HEK293 (cell line): ENCODE measurements at regions not wholly inside any gene's neighbourhood (a gene's known extent, or its start where the extent isn't known, plus 50 kb on each side); places are given as distances from the start of the nearest gene placed in this dataset.

Source experiments
- CTCF ChIA-PET: fragments of 350-600 bp; formaldehyde crosslinking; extraction: SDS; loops from one replicate; lab custom pipeline; 2021; ENCODE audit warnings: antibody characterized with exemption; lab: Yijun Ruan, JAX
- POLR2A ChIA-PET: fragments of 300-600 bp; formaldehyde crosslinking; extraction: SDS; loops from one replicate; lab custom pipeline; 2020; ENCODE audit warnings: antibody characterized with exemption, inconsistent platforms; lab: Yijun Ruan, JAX
- H3K27ac ChIP-seq: fragments of 200-500 bp; sonication (Bioruptor generic); 2 replicates; pipeline ENCODE4 v1.5.1; 2014; ENCODE audit warnings: low read depth, low read length, control low read depth, inconsistent platforms; ENCODE audit errors: extremely low read depth
- H3K36me3 ChIP-seq, 2 experiments: fragments of 200-500 bp in 1 of 2; sonication (Bioruptor generic) in 1 of 2; 1 replicate in 1 of 2; 2 replicates in 1 of 2; pipeline ENCODE4 v1.5.1; 2014 to 2017; ENCODE audit warnings: inconsistent platforms in 2 of 2, low read length in 2 of 2; ENCODE audit not compliant: control insufficient read depth in 2 of 2, insufficient read depth in 1 of 2
- H3K4me1 ChIP-seq: fragments of 200-500 bp; sonication (Bioruptor generic); 2 replicates; pipeline ENCODE4 v1.5.1; 2014; ENCODE audit warnings: mild to moderate bottlenecking, low read length, inconsistent platforms; ENCODE audit not compliant: control insufficient read depth, insufficient read depth
- H3K4me3 ChIP-seq: 2 replicates; pipeline ENCODE4 v1.5.1; 2011; ENCODE audit warnings: low read depth, mild to moderate bottlenecking, control low read depth, low read length, moderate library complexity
- H3K9me3 ChIP-seq: fragments of 200-500 bp; sonication (Bioruptor generic); 2 replicates; pipeline ENCODE4 v1.5.1; 2014; ENCODE audit warnings: low read depth, low read length, inconsistent platforms; ENCODE audit not compliant: control insufficient read depth, insufficient read depth
- FEZF1 ChIP-seq: fragments of 450-650 bp; formaldehyde crosslinking; IDR thresholded peaks from 2 replicates; pipeline ENCODE4 v1.5.1; 2016; ENCODE audit warnings: missing biosample characterization, missing genetic modification characterization
- SP2 ChIP-seq: fragments of 450-650 bp; formaldehyde crosslinking; IDR thresholded peaks from 2 replicates; pipeline ENCODE4 v1.5.1; 2016; ENCODE audit warnings: missing biosample characterization, missing genetic modification characterization
- TCF7L2 ChIP-seq: IDR thresholded peaks from 2 replicates; pipeline ENCODE4 v1.6.1; 2011; ENCODE audit warnings: low read depth, mild to moderate bottlenecking, inconsistent platforms, low read length, moderate library complexity, borderline replicate concordance
- ZBTB20 ChIP-seq: fragments of 450-650 bp; formaldehyde crosslinking; IDR thresholded peaks from 2 replicates; pipeline ENCODE4 v1.5.1; 2016; ENCODE audit warnings: missing biosample characterization, missing genetic modification characterization
- ZFHX2 ChIP-seq: fragments of 450-650 bp; formaldehyde crosslinking; conservative IDR thresholded peaks from 2 replicates; pipeline ENCODE4 v1.5.1; 2016; ENCODE audit warnings: missing biosample characterization, missing genetic modification characterization
- ZFP69B ChIP-seq: fragments of 450-650 bp; formaldehyde crosslinking; IDR thresholded peaks from 2 replicates; pipeline ENCODE4 v1.5.1; 2016; ENCODE audit warnings: missing biosample characterization, missing genetic modification characterization
- ZNF174 ChIP-seq: fragments of 450-650 bp; formaldehyde crosslinking; IDR thresholded peaks from 2 replicates; pipeline ENCODE4 v1.5.0; 2017; ENCODE audit warnings: missing biosample characterization, mild to moderate bottlenecking, missing genetic modification characterization
- ZNF350 ChIP-seq: fragments of 450-650 bp; formaldehyde crosslinking; IDR thresholded peaks from 2 replicates; pipeline ENCODE4 v1.5.0; 2017; ENCODE audit warnings: missing biosample characterization, mild to moderate bottlenecking, missing genetic modification characterization
- ZNF37A ChIP-seq: fragments of 450-650 bp; IDR thresholded peaks from 2 replicates; pipeline ENCODE4 v1.5.1; 2018; ENCODE audit warnings: missing biosample characterization, missing genetic modification characterization
- ZNF544 ChIP-seq: fragments of 450-650 bp; formaldehyde crosslinking; IDR thresholded peaks from 2 replicates; pipeline ENCODE4 v1.5.0; 2017; ENCODE audit warnings: missing biosample characterization, missing genetic modification characterization
- ZNF629 ChIP-seq: fragments of 450-650 bp; formaldehyde crosslinking; IDR thresholded peaks from 2 replicates; pipeline ENCODE4 v1.5.1; 2017; ENCODE audit warnings: missing biosample characterization, missing genetic modification characterization
- ZNF658 ChIP-seq: fragments of 450-650 bp; formaldehyde crosslinking; IDR thresholded peaks from 2 replicates; pipeline ENCODE4; 2016; ENCODE audit warnings: missing biosample characterization, missing genetic modification characterization
- ZNF707 ChIP-seq: fragments of 450-650 bp; formaldehyde crosslinking; IDR thresholded peaks from 2 replicates; pipeline ENCODE4 v1.5.1; 2016; ENCODE audit warnings: missing biosample characterization, missing genetic modification characterization
- ZSCAN16 ChIP-seq: fragments of 450-650 bp; formaldehyde crosslinking; IDR thresholded peaks from 2 replicates; pipeline ENCODE4 v1.5.1; 2016; ENCODE audit warnings: missing biosample characterization, missing genetic modification characterization
- ZSCAN23 ChIP-seq: fragments of 450-650 bp; formaldehyde crosslinking; IDR thresholded peaks from 2 replicates; pipeline ENCODE4 v1.5.1; 2016; ENCODE audit warnings: missing biosample characterization, missing genetic modification characterization
- TF ChIP-seq, protein P1 (sequence below): fragments of 450-650 bp; formaldehyde crosslinking; conservative IDR thresholded peaks from 2 replicates; pipeline ENCODE4 v1.5.1; 2016; ENCODE audit warnings: low read depth, missing biosample characterization, missing genetic modification characterization
- TF ChIP-seq, protein P2 (sequence below): fragments of 450-650 bp; formaldehyde crosslinking; IDR thresholded peaks from 2 replicates; pipeline ENCODE4 v1.5.1; 2016; ENCODE audit warnings: missing biosample characterization, missing genetic modification characterization

DNA sequence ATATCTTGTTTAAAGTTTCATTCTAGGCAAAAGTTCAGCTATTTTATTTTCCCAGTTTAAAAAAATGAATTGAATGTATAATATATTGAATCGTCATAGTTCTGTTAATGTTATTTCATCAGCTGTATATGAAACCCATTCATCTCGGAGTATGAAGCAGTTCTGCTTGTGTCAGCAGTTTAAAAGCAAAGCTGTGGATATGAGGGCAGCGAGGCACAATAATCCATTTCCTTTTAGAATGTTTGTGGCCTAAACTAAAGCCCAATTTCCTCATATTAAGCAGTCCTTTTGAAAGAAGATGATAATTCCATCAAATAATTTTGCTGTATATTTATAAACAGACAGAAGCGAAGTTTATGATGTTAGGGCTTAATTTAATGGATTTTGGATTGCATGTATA lies 300.1 kb downstream of the SAMD5 start:
- Histone ChIP-seq H3K36me3 (no peaks in the 10 kb centered on the region), H3K4me1 (no peaks in the 10 kb centered on the region), H3K9me3 (no peaks in the 10 kb centered on the region), H3K27ac (no peak overlapping the region), H3K4me3 (no peak overlapping the region)
- ChIA-PET CTCF (interaction anchor here (0.9 kb wide), 1 partner anchor 9 kb away, joined by 3 read pairs; no protein-coding TSS in a partner anchor), POLR2A (no interaction called here)
- TF ChIP-seq ZBTB20 (tag by site-specific recombination) (no peak), ZNF544 (tag by site-specific recombination) (no peak)

DNA sequence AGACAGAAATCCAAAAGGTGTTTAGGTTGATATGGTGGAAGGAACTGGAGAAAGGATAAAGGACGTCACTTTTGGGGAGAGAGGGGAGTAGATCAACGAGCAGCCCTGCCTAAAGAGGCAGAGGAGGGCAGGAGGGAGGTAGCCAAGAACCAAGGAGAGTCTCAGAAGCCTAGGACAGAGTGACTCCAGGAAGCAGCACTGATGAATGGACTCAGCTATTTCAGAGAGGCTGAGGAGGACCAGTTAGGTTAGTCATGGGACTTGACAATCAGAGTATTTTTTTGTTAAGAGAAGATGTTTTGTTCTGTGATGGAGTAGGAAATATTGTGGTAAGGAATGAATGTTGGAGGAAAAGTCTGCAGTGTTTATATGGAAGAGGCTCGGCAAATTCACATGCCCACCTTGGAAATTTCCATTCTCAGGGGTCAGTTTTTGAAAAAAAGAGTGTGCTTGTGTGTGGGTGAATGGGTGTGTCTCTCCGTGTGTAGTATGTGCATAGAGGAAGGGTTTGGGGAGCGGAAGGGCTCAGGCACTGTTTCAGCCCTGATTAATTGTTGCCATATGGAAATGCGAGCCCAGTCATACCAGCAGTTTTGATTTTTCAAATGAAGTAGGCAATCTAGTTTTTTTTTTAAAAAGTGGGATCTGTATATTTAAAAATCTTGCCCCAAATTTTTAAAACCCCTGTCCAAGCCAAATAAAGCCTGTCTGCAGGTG lies 303.6 kb downstream of the SAMD5 start:
- Histone ChIP-seq H3K9me3 (no peaks in the 10 kb centered on the region), H3K27ac (no peak overlapping the region), H3K36me3 (no peaks in the 10 kb centered on the region), H3K4me1 (no peaks in the 10 kb centered on the region), H3K4me3 (no peak overlapping the region)
- ChIA-PET POLR2A (no interaction called here), CTCF (interaction anchor here (0.6 kb wide), 1 partner anchor 103 kb away, joined by 3 read pairs; no protein-coding TSS in a partner anchor)
- TF ChIP-seq ZNF629, result no peak
- no peak for TF ChIP-seq SP2 (tag by site-specific recombination)
- no peak for TF ChIP-seq ZFHX2 (tag by site-specific recombination)
- no peak for TF ChIP-seq ZNF350
- no peak for TF ChIP-seq ZNF37A (tag by site-specific recombination)
- TF ChIP-seq TCF7L2, result no peak
- no peak for TF ChIP-seq ZFP69B (tag by site-specific recombination)
- TF ChIP-seq ZSCAN23 (tag by site-specific recombination), result no peak
- TF ChIP-seq ZSCAN16 (tag by site-specific recombination), result no peak
- TF ChIP-seq FEZF1, result no peak
- no peak for TF ChIP-seq ZNF658 (tag by site-specific recombination)
- no peak for TF ChIP-seq ZNF174 (tag by site-specific recombination)
- TF ChIP-seq, protein P1, sequence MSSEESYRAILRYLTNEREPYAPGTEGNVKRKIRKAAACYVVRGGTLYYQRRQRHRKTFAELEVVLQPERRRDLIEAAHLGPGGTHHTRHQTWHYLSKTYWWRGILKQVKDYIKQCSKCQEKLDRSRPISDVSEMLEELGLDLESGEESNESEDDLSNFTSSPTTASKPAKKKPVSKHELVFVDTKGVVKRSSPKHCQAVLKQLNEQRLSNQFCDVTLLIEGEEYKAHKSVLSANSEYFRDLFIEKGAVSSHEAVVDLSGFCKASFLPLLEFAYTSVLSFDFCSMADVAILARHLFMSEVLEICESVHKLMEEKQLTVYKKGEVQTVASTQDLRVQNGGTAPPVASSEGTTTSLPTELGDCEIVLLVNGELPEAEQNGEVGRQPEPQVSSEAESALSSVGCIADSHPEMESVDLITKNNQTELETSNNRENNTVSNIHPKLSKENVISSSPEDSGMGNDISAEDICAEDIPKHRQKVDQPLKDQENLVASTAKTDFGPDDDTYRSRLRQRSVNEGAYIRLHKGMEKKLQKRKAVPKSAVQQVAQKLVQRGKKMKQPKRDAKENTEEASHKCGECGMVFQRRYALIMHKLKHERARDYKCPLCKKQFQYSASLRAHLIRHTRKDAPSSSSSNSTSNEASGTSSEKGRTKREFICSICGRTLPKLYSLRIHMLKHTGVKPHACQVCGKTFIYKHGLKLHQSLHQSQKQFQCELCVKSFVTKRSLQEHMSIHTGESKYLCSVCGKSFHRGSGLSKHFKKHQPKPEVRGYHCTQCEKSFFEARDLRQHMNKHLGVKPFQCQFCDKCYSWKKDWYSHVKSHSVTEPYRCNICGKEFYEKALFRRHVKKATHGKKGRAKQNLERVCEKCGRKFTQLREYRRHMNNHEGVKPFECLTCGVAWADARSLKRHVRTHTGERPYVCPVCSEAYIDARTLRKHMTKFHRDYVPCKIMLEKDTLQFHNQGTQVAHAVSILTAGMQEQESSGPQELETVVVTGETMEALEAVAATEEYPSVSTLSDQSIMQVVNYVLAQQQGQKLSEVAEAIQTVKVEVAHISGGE, result no peak

DNA sequence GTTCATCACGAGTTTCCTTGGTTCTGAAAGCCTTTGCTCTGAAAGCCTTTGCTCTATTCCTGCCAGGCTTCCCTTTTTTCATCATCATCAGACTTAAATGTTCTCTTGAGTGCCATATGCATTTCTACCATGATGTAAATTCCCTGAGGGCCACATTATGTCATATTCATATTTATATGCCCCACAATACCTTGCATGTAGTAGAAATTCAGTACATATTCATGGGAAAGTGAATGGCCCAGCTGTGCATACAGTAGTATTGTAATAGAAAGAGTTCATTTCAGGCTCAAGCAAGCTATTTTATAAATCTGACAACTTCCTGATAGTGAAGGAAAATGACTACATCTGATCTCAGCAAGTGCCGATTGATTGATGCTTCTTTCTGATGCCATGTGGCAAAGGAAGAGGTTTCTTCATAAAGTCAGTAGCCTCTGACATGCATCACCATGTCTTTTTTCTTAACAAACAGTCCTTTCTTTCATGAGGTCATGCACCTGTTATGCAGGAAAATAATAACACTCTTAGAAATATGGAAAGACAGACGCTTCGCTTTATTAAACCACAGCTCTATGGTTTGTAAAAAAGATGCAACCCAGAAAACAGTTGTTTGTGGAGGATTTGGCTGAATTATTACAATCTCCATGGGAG lies 308.7 kb downstream of the SAMD5 start:
- H3K4me1 ChIP-seq, result no peaks in the 10 kb centered on the region
- TF ChIP-seq, protein P2, sequence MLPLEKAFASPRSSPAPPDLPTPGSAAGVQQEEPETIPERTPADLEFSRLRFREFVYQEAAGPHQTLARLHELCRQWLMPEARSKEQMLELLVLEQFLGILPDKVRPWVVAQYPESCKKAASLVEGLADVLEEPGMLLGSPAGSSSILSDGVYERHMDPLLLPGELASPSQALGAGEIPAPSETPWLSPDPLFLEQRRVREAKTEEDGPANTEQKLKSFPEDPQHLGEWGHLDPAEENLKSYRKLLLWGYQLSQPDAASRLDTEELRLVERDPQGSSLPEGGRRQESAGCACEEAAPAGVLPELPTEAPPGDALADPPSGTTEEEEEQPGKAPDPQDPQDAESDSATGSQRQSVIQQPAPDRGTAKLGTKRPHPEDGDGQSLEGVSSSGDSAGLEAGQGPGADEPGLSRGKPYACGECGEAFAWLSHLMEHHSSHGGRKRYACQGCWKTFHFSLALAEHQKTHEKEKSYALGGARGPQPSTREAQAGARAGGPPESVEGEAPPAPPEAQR (tag by site-specific recombination), result no peak
- TF ChIP-seq ZNF707 (tag by site-specific recombination), result no peak
- TF ChIP-seq, all 188 proteins: peak for 0
- ChIA-PET POLR2A (no interaction called here), CTCF (interaction anchor here (0.7 to 1.1 kb wide), 2 partner anchors 9 to 55 kb away, joined by 3 read pairs; no protein-coding TSS in a partner anchor)
- Histone ChIP-seq H3K4me3 (no peak overlapping the region), H3K9me3 (no peaks in the 10 kb centered on the region), H3K36me3 (no peaks in the 10 kb centered on the region), H3K27ac (no peak overlapping the region)
